HG03045 (cell line): ENCODE measurements at regions not wholly inside any gene's neighbourhood (a gene's known extent, or its start where the extent isn't known, plus 50 kb on each side); places are given as distances from the start of the nearest gene placed in this dataset.
A peak's percentile ranks its signal among the peaks of the same experiment; 100 is the strongest.

Experiments
- ATAC-seq: cut with Tn5 transposase; IDR thresholded peaks from one replicate; pipeline ENCODE4 v1.9.1; 2021; ENCODE audit warnings: mild to moderate bottlenecking, moderate library complexity; ENCODE audit not compliant: unreplicated experiment

- no peak for ATAC-seq
Observed at GRCh38 chr1:93013145-93014065, 52.1 kb upstream of the DIPK1A start.

- ATAC-seq = no peak
Observed at GRCh38 chr1:93014168-93014567, 52.9 kb upstream of the DIPK1A start.

DNA sequence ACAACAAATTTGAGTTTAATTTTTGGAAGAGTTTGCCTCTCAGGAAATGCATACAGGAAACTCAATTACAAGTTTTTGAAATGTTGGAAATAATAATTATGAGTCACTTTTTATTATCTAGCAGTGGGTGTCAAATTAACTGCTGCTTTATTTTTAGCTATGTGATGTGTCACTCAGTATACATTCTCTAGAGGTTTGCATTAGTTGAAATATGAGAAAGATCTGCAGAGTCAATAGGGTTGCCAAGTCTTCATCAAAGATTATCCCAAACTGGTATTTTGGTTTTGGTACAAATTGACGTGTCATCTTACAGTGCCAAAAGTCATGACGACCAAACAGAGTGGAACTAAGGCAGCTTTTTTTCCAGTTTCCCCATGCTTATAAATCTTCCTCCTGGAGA, 54.3 kb upstream of the DIPK1A start:
- no peak for ATAC-seq

- ATAC-seq = no peak
Observed at GRCh38 chr1:93016171-93016570, 54.9 kb upstream of the DIPK1A start.

GRCh38 chr1:93021539-93022134, 57.4 kb upstream of the MTF2 start:
- peak; percentile 66 for ATAC-seq

DNA sequence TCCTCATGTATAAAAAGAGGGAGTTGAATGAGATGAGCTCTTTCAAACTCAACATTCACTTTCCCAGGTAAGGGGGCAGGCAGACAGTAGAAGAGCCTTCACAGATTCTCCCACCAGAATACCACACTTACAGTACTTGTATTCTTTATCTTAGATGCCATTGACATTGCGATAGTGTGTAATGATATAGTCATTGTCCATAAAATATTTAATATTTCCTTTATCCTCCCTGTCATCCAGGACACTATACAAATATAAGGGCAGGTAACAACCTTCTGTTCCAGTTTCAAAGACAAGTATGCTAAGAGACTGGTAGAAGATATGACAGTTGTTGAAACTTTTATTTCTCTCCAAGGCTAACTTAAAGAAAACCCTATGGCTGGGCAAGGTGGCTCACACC, 56.5 kb upstream of the MTF2 start:
- no peak for ATAC-seq

DNA sequence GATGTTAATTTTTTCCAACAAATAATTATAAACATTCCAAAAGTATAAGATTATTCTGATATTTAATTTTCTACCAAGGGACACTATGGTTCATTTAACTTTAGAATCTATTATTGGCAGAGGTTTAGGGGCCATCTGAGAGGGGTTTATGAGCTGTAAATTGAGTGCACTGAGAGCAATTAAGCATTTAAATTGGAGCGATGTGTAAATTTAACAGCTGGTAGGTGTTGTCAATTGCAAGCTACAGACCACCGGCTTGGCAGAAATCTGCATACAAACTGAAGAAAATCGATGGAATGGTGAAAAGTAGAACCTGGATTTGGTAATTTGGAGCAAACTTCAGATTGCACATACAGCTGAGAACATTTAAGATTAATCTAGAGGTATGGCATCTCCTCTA, 55.8 kb upstream of the MTF2 start:
- no peak for ATAC-seq

DNA sequence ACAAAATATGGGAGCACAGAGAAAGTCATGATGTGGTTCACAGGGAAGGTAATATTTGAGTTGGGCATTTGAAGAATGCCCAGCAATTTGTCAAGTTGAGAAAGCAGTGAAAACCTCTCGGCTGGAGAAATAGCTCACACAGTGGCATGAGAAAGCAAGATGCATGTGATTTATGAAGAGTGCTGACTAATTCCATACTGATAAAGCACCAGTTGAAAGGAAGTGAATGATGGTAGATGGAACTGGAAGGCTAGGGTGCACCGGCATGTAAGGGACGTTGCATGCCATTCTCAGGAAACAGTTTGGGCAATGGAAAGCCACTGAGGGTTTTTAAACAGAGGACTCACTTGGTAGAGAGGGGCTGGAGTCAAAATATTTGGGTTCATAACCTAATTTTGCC, 53.5 kb upstream of the MTF2 start:
- no peak for ATAC-seq

- ATAC-seq = no peak
Observed at GRCh38 chr1:93028542-93028941, 50.5 kb upstream of the MTF2 start.
